NCI-H345 (cell line): ENCODE measurements at regions not wholly inside any gene's neighbourhood (a gene's known extent, or its start where the extent isn't known, plus 50 kb on each side); places are given as distances from the start of the nearest gene placed in this dataset.

ENCODE experiments used
- DNase-seq: peaks from one replicate; lab custom pipeline; 2025; lab: John Stamatoyannopoulos, UW

GRCh38 chr1:112219267-112219666, 176.7 kb upstream of the CTTNBP2NL start:
- DNase-seq: no peak

DNA sequence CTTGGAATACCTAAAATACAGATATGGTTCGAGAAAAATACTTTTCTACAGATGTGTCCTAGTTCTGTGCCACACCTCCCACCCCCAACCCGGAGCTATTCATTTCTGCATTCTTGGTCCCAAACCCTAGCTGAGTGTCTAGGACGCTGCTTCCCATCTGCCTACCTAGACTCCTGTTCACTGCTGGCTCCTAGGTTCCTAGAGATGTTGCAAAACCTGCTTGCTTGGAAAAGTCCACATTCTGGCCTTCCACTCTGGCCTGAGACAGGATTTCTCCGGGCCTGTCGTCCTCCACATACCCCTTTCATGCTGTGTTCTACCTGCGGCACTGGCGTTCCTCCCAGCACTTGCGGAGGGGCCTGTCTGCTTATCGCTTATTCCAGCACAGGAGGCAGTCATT, 165.8 kb upstream of the CTTNBP2NL start:
- no peak for DNase-seq

- no peak for DNase-seq
Measured at GRCh38 chr1:112231331-112231730, 164.7 kb upstream of the CTTNBP2NL start.

- DNase-seq: no peak
Measured at GRCh38 chr1:112232848-112233247, 163.2 kb upstream of the CTTNBP2NL start.

- DNase-seq: no peak
Measured at GRCh38 chr1:112234710-112235109, 161.3 kb upstream of the CTTNBP2NL start.

DNA sequence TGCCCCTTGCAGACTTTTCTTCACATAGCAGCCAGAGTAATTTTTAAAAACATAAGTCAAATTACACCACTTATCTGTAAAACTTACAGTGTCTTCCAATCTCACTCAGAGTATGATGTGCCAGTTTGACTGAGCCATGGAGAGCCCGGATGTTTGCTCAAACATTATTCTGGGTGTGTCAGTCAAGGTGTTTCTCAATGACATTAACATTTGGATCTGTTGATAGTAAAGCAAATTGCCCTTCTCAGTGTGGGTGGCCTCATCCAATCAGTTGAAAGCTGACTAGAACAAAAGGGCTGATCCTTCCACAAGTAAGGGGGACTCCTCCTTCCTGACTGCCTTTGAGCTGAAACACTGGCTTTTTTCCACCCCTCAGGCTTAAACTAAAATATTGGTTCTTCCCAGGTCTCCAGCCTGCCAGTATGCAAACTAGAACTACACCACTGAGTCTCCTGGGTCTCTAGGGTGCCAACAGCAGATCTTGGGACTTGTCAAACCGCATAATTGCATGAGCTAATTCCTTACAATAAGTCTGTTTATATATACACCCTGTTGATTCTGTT, 157.9 kb upstream of the CTTNBP2NL start:
- peak; percentile 17 for DNase-seq

DNA sequence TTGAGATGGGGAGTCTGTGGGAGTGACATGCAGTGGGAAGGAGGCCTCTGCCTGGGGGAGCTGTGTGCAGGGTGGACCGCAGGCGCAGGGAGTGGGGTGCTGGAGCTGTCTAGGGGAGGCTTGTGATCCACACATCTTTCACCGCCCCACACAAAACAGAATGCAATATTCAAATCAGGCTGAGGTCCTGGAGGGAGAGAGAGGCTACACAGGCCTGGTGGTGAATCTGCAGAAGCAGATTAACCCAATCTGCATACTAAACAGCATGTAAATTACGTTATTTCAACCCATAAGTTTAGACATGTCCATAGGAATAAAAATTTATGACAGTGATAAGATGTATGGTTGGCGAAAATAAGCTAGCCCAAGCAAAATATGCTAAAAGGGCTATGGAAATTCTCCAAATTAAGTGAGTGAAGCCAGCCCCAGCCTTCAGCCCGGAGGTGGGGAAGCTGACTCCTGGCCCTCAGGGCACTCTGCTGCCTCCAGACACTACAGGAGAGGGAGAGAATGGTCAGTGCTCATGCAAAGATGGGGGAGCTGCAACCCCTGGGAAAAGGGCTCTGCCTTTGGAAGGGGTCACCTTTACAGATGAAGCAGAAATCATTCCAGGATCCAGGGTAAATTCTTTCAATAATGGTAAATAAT, 156.2 kb upstream of the CTTNBP2NL start:
- no peak for DNase-seq

DNA sequence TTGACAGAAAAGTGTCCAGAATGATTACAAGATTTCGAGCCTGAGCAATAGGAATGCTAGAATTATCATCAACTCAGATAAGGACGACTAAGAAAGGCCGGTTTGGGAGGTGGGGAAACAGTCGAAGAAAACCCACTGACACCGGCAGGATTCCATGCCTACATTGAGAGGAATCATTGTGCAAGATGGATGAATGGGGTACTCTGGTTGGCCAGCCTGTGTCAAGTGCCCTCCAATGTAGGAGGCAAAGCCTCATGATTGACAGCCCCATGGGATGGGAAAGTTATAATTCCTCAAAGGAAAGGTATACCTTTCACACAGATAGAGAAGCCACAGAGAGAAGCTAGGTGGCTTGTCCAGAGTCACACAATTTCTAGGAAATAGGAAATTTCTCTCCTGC, 153.5 kb upstream of the CTTNBP2NL start:
- DNase-seq: no peak

- no peak for DNase-seq
Measured at GRCh38 chr1:112244131-112244530, 151.9 kb upstream of the CTTNBP2NL start.

- DNase-seq: no peak
Measured at GRCh38 chr1:112245114-112245513, 150.9 kb upstream of the CTTNBP2NL start.

DNA sequence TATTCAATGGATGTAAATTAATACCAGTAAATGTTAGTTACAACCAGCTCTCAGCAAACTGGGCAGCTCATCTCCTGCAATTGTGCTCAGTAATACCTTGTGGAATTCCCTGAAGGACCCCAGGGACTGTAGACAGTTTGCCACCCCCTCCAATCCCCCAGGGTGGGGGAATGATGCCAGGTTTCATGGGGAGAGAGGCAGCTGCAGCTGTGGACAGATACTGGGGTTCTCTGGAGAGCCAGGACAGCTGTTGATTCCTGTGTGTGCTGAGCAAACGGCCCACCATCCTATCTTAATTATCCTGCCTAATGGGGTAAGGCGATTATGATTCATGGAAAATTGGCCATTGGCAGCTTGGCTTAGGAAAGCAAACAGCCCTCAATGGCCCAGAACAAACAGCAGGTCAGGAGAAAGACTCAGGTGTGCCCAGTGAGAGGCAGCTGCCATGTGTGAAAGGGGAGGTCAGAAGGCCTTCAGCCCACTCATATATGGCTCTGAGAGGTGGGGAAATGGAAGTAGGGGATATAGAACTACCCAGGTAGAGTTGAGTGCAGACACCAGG, 148.9 kb upstream of the CTTNBP2NL start:
- DNase-seq: peak; percentile 56

- DNase-seq: no peak
Measured at GRCh38 chr1:112247961-112248360, 148.1 kb upstream of the CTTNBP2NL start.

- DNase-seq: no peak
Measured at GRCh38 chr1:112250892-112251291, 145.1 kb upstream of the CTTNBP2NL start.

DNA sequence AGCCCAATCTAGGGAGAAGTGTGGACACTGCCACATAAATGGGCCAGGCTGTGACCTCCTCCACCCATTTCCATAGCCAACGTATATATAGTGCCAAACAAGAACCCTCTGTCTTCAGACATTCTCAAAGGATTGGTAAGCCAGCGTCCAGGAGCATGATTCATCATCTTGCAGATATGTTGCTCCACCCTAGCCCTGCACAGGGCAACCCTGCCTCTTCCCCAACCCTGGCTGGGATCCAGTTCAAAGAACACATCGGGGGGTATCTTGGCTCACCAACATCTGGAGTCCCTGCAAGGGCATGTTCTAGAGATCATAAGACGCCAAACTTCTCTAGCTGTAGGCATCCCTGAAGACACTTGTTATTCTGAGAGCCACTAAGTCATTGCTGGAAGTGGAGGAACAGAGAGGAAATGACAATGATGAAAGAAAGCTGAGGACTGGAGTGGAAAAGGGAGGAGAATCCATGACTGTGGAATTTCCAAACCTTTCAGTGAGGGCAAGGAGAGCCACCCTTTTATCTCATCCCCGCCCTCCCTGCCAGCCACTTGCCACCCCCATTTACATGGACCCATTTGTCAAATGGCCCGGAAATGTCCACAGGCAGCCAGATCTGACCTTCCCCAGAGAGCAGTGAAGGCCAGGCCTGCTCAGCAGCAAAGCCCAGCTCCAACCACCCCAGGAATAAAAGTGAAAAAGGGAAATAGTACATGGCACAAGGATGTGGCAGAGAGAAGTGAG, 144.1 kb upstream of the CTTNBP2NL start:
- DNase-seq: no peak

DNA sequence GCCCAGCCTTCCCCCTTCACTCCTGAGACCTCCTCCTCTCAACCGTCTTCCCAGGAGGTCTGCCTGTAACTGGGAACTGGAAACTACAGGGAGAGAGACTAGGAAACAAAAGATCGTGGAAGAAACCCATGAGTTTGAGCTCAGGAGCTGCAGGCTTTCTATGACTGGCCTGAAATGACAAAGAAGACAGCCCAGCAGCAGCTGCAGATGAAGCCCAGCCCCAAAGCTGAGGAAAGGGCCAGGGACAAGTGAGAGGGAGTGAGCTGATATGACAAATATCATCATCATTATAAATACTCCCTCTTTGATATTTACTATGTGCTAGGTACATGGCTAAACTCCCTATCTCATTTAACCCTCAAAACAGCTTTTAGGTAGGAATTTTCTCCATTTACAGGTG, 142.6 kb upstream of the CTTNBP2NL start:
- no peak for DNase-seq

DNA sequence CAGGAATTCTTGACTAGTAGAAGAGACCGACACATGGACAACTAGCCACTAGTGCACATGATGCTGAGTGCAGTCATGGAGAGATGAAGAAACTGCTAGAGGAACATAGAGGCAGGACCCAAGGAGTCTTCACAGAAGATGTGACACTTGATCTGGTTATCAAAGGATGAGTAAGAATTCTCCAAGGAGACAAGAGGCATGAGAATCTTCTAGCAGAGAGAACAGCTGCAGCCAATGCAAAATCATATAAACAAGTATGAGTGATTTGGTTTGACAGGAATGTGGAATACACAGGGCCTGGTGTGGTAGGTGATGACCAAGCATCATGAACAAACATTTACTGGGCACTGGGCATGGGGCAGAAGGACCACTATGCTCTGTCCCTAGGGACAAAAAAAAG, 140.9 kb upstream of the CTTNBP2NL start:
- DNase-seq: no peak

DNA sequence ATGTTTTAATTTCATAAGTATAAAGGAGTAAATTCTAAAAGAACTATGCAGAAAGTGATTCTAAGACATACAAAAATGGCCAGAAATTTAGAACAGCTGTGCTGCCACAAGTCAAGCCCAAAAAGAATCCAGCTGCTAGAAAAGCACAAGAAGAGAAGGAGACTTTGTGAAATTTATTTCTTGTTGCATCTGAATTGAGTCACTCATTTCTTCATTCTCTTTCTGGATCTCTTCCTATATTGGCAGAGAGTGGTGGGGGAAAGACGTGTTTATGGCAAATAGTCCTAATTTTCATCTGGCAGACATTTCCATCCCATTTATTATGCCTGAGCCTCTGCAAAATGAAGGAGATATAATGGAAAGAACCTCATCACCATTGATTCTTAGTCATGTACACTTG, 139.6 kb upstream of the CTTNBP2NL start:
- no peak for DNase-seq

GRCh38 chr1:112257043-112257835, 138.8 kb upstream of the CTTNBP2NL start:
- DNase-seq: no peak

DNA sequence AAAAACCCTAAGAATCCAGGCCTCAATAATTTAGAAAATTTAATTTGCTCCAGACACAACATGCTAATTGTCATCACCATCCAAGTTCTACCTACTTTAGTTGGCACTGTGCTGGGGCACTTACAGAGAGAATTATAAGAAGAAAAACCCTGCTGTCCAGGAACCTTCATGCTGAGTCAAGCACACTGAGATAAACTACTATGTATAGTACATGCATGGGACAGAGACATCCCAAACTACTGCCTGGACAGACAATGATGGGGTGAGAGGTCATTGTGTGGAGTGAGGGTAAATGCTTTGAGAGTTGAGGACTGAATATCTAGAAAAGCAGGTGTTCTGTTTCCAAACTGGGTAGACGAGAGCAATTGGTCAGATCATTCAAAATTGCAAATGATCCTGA, 135.3 kb upstream of the CTTNBP2NL start:
- DNase-seq: no peak

GRCh38 chr1:112262316-112262715, 133.7 kb upstream of the CTTNBP2NL start:
- no peak for DNase-seq

GRCh38 chr1:112263042-112263441, 133.0 kb upstream of the CTTNBP2NL start:
- DNase-seq: no peak

DNA sequence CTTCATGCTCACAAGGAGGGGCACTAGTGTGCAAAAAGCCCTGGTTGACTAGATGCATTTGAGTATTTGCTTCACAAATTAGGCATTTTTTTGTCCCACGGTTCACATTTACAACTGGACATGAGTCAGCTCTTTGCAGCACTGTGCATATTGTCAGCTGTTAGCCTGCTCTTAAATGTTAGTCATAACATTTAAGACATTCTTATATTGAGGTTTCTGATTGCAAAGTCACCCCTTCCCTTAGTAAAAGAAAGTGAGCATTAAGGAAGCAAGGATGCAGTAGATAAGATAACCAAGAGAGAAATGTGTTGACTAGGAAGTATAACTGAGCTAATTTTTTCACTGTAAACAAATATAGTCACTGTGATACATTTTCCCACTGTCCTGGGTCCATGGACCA, 132.6 kb upstream of the CTTNBP2NL start:
- no peak for DNase-seq
